ENCODE measurements at regions not wholly inside any gene's neighbourhood (a gene's known extent, or its start where the extent isn't known, plus 50 kb on each side); places are given as distances from the start of the nearest gene placed in this dataset.
"Not testable (repeated sequence)": the region's sequence is repeated elsewhere in the genome, so short reads cannot be mapped to it uniquely, and the experiment has no call there.

DNA sequence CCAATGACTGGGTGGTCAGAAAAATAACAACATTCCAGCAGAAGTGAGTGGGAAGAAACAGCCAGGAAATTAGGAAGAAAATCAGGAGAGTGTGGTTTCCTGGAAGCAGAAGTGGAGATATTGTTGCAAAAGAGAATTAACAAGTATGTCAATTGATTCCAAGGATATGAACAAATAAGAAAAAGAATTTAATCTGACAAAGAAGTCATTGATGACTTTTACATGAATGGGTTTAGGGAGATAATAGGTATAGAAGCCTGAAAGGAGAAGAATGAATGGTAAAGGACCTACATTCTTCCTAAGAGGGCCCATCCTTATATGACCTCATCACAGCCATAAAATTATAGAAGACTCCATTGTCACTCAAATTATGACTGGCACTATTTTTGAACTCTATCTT lies 1440.1 kb downstream of the OTOL1 start:
- DNase-seq, result no peak

GRCh38 chr3:162938083-162938482 lies 1441.5 kb downstream of the OTOL1 start:
- no peak for DNase-seq

DNA sequence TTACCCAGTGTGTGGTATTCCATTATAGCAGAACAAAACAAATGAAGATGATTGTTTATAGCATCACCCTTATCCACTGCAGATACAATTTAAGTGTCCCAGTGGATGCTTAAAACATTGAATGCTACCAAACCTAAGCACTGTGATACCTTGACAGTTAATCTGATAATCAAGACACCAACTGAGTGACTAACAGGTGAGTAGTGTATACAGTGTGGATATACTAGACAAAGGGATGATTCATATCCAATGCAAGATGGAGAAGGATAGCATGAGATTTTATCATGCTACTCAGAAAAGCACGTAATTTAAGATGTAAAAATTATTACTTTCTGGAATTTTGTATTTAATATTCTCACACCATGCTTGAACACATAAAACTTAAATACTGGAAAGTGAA lies 1449.0 kb downstream of the OTOL1 start:
- DNase-seq, result no peak

DNA sequence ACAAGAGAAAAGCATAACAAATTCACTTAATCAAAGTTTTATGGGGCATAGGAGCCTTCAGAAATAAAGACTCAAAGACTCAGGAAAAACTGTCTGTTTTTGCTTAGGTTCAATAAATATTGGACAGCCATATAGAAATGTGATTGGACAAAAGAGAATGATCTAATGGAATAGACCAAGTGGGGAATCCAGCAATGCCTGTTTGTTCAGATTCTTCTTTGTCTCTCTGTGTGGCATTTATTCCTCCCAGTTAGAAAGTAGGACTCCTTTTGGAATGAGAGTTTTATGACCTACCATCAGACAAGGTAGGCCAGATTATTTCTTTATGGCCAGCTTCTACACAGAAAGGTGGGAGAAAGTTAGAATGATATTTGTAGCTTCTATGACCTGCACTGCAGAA lies 1460.1 kb downstream of the OTOL1 start:
- no peak for DNase-seq

GRCh38 chr3:162960269-162960668 lies 1463.7 kb downstream of the OTOL1 start:
- no peak for DNase-seq

DNA sequence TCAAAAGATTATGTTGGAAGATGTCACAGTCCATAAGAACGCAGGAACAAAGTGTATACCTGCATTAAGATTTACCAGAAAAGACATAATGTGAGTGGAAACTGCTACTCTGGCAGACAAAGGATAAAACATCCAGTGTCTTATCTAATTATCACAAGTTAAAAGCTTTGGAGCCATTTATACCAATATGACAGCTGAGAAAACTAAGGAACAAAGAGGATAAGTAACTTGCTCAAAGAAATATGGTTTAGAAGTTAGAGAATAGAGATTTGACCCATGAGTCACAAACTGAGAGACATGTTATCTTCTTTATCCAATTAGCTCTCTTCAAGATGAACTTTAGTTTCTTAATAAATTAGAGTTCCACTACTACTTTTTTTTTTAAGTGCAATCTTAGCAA lies 1473.7 kb downstream of the OTOL1 start:
- no peak for DNase-seq

- no peak for DNase-seq
Observed at GRCh38 chr3:162971715-162972114, 1475.1 kb downstream of the OTOL1 start.

DNA sequence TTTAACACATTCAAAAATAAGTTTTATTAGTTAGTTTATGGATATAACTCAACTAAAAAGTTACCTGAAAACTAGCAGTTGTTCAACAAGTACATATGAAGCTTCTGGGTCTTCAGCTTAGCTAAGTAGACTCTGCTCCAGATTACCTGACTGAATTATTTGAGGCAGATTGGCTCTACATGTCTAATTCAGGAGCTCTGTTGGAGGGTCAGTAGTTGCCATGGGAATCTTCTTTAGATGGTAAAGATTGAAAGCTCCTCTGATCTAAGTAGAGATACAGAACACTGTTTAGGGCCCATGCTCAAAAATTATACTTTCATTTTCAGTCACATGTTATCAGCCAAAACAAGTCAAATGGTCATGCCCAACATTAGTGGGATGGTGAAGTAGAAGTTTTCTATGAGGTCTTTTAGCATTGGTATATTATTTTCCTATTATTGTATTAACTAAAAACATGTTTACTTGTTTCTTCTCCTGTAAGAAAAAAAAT lies 1476.9 kb downstream of the OTOL1 start:
- DNase-seq, result no peak

- DNase-seq, result no peak
Observed at GRCh38 chr3:162978136-162978535, 1481.5 kb downstream of the OTOL1 start.

GRCh38 chr3:162984746-162985145 lies 1488.1 kb downstream of the OTOL1 start:
- no peak for DNase-seq

DNA sequence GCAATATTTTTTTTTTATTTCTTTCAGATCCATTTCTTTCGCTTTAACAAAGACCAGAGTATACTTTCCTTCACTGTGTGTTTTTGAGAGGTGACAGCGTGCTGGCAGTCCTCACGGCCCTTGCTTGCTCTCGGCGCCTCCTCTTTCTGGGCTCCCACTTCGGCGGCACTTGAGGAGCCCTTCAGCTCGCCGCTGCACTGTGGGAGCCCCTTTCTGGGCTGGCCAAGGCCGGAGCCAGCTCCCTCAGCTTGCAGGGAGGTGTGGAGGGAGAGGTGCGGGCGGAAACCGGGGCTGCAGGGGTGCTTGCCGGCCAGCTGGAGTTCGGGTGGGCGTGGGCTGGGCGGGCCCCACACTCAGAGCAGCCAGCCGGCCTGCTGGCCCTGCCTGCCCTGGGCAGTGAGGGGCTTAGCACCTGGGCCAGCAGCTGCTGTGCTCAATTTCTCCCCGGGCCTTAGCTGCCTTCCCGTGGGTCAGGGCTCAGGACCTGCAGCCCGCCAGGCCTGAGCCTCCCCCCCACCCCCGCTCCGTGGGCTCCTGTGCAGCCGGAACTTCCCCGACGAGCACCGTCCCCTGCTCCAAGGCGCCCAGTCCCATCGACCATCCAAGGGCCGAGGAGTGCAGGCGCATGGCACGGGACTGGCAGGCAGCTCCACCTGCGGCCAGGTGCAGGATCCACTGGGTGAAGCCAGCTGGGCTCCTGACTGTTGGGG lies 1490.6 kb downstream of the OTOL1 start:
- DNase-seq, result not testable (repeated sequence)

DNA sequence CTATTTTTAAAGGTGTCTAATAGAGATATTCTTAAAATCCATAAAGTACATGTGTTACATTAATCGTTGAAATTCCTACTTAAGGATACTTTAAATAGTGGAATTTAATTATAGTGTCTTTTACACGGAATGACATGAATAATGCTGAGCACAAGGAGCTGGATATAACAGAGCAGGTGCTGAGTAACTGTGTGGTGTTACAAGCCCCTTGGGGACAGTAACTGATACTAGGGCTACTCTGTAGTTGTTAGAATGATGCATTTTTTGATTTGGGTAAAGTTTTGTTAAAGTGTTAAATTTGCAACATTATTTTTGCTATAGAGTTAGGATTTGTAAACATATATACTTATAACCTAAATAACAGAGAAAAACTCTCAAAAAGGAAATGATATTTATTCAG lies 1496.1 kb downstream of the OTOL1 start:
- DNase-seq, result no peak

- DNase-seq, result no peak
Observed at GRCh38 chr3:162994165-162994564, 1497.6 kb downstream of the OTOL1 start.

DNA sequence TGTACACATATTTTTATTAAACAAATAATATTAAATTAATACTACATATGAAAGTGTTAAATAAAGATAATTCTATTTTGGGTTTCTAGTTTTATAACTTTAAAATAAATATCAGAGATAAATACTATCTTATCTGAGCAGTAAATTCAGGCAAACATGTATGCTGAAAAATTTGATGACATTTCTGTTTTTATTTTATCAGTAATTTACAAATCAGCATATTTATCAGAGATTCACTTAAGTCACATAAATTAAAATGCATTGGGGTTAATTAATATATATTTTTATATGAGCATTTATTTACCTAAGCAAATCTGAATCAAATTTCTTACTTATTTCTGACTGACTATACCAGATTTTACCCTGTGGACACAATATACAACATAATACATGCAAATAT lies 1499.8 kb downstream of the OTOL1 start:
- no peak for DNase-seq

GRCh38 chr3:162998205-162998604 lies 1501.6 kb downstream of the OTOL1 start:
- DNase-seq, result no peak

- no peak for DNase-seq
Observed at GRCh38 chr3:163011596-163011995, 1515.0 kb downstream of the OTOL1 start.

DNA sequence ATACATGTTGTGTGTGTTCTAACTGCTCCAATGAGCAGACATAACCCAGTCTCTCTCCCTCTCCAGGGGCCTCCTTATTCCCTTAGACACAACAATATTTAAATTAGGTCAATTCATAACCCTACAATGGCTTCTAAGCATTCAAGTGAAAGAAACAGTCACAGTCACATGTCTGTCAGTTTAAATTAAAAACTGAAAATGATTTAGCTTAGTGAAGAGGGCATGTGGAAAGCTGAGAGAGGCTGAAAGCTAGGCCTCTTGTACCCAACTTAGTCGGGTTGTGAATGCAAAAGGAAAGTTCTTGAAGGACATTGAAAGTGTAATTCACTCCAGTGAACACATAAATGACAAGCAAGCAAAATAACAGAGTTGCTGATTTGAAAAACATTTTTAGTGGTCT lies 1519.6 kb downstream of the OTOL1 start:
- no peak for DNase-seq

DNA sequence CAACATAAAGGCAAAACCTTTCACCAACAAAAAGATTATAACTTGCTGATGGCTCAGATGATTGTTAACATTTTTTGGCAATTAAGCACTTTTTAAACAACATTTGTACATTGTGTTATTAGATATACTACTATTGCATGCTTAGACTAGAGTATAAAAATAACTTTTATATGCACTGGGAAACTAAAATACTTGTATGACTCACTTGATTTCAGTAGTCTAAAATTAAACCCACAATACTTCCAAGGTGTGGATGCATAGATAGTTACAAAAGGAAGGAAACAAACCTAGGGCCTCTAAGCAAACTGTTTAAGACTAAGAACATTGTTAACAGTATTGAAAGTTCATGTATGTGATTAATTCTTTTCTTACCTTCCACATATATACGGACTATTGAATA lies 1521.5 kb downstream of the OTOL1 start:
- no peak for DNase-seq

DNA sequence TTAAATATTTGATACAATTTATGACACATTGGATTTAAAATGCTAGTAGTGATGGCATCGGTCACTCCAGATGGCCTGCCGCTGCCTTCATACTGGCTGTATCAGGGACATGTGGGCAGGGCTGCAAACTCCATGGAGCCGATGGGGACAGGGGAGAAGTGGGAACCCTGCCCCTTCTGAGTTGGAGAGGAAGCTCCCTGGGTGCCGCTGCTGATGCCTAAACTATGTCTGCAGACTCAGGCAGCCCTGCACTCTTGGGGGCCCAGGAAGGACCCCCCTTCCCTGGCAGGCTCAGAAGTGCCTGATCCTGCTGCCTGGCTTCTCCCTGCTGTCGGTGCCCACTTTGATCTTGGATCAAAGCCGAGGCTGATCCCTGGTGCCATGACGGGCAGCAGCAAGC lies 1522.1 kb downstream of the OTOL1 start:
- no peak for DNase-seq

DNA sequence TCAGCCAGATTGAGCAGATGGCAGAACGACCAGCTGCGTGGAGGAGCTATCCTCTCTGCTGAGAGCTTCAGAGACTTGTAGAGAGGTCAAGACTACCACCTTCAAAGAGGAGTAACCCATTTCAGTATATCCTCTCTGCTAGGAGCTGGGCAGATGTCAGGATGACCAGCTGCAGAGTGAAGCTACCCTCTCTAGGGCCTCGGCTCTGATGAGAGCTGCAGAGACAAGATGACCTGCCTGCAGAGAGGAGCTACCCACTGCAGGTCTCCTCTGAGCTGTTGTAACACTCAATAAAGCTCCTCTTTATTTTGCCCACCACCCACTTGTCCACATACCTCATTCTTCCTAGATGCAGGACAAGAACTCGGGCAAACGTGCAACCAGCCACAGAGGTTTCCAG lies 1522.7 kb downstream of the OTOL1 start:
- no peak for DNase-seq

DNA sequence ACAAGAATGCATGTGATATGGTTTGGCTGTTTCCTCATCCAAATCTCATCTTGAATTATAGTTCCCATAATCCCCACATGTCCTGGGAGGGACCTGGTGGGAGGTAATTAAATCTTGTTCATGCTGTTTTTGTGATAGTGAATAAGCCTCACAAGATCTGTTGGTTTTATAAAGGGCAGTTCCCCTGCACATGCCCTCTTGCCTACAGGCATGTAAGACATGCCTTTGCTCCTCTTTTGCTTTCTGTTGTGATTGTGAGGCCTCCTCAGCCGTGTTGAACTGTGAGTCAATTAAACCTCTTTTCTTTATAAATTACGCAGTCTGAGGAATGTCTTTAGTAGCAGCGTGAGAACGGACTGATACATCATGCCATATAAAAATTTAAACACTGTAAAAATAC lies 1537.0 kb downstream of the OTOL1 start:
- DNase-seq, result no peak

DNA sequence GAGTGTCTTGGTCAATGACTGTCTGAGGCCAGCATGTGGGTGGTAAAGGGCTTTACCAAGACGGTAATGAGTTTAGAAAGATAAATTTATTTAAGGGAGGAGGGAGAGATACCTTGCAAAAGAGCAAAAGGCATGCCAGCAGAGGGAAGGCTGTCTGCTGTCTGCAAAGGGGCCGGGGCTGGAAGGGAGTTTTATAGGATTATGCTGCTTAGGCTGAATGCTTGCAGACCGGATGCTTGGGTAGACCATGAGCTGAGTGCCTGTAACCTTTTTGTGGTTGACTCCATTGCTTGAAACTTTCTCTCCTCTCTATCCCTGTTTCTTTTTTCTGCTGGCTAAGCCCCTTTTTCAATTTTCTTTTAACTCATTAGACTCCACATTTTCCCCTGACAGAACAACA lies 1543.0 kb downstream of the OTOL1 start:
- no peak for DNase-seq

GRCh38 chr3:163043074-163043473 lies 1546.5 kb downstream of the OTOL1 start:
- no peak for DNase-seq

DNA sequence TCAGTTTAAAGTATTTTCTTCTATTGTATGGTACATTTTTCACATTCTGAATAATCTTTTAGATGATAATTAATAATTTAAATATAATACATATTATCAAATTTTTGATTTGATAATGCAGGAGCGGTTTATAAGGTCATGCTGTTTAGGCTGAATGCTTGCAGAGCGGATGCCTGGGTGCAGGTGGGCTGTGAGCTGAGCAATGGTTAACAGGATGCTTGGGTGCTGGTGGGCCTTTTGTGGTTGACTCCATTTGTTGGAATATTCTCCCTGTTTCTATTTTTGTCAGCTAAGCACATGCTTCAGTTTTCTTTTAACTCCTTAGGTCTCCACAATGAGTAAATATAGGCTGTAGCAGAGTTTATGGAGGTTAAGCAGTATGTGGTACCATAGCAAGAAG lies 1549.3 kb downstream of the OTOL1 start:
- no peak for DNase-seq

- no peak for DNase-seq
Observed at GRCh38 chr3:163048881-163049280, 1552.3 kb downstream of the OTOL1 start.

Data from stimulated activated naive CD4-positive, alpha-beta T cell (primary cell).